ENCODE measurements at regions not wholly inside any gene's neighbourhood (a gene's known extent, or its start where the extent isn't known, plus 50 kb on each side); places are given as distances from the start of the nearest gene placed in this dataset.
"Not testable (repeated sequence)": the region's sequence is repeated elsewhere in the genome, so short reads cannot be mapped to it uniquely, and the experiment has no call there.

GRCh38 chr4:71905594-71905993 lies 121.7 kb upstream of the GC start:
- H3K27me3 Mint-ChIP-seq; H3K27ac Mint-ChIP-seq; H3K36me3 Mint-ChIP-seq; H3K27me3 ChIP-seq (ENCODE audit: insufficient read depth, low read length, poor library complexity, severe bottlenecking); H3K9me3 ChIP-seq (ENCODE audit: low read length); H3K4me1 ChIP-seq (ENCODE audit: insufficient read depth, low read length); CTCF ChIA-PET; H3K27ac ChIP-seq (ENCODE audit: low read depth, low read length); H3K4me3 ChIP-seq (ENCODE audit: low read length); POLR2A ChIA-PET; H3K4me1 Mint-ChIP-seq; H3K36me3 ChIP-seq (ENCODE audit: insufficient read depth, low read length); DNase-seq: not testable (repeated sequence)
- Mint-ChIP-seq H3K4me3 (peak overlapping the region in 1 of 7 donors; percentile 37), H3K9me3 (peaks cover 0 to 11% (median 5%) of the 10 kb centered on the region in 5 donors)

- peaks cover under 1 to 11% (median 5%) of the 10 kb centered on the region in 5 donors for H3K9me3 Mint-ChIP-seq
- Histone ChIP-seq H3K4me1 (ENCODE audit: insufficient read depth, low read length) (no peaks in the 10 kb centered on the region), H3K27me3 (ENCODE audit: insufficient read depth, low read length, poor library complexity, severe bottlenecking) (no peaks in the 10 kb centered on the region), H3K9me3 (ENCODE audit: low read length) (no peaks in the 10 kb centered on the region), H3K4me3 (ENCODE audit: low read length) (no peak overlapping the region), H3K36me3 (ENCODE audit: insufficient read depth, low read length) (no peaks in the 10 kb centered on the region), H3K27ac (ENCODE audit: low read depth, low read length) (no peak overlapping the region)
- CTCF ChIA-PET, result no interaction called here
- no peaks in the 10 kb centered on the region for H3K27me3 Mint-ChIP-seq
- H3K4me3 Mint-ChIP-seq, result no peak overlapping the region
- H3K36me3 Mint-ChIP-seq, result no peaks in the 10 kb centered on the region
- POLR2A ChIA-PET, result no interaction called here
- H3K4me1 Mint-ChIP-seq, result no peaks in the 10 kb centered on the region
- no peak overlapping the region for H3K27ac Mint-ChIP-seq
- no peak for DNase-seq
These were observed 122.2 kb upstream of the GC start for GRCh38 chr4:71906096-71906495.

DNA sequence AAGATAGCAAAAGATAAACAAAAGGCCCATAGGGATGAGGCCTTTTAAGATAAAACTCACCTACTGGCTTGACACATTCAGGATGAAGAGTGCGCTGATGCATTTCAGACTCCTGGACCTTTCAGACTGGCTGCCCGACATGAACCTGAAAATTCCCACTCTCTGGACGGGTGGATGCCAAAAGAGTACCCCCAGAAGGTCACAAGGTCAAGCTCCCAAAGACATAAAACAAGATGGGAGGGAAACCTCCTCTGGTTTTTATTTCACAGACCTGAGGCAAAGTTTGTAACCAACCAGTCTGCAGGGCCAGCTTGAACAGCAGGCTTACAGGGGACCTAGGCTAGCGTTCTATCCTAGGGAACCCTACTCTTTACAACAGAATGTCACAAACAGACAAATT lies 123.2 kb upstream of the GC start:
- CTCF ChIA-PET, result no interaction called here
- H3K36me3 ChIP-seq (ENCODE audit: insufficient read depth, low read length), result no peaks in the 10 kb centered on the region
- Mint-ChIP-seq H3K9me3 (peaks cover 2 to 11% (median 6%) of the 10 kb centered on the region in 5 donors), H3K36me3 (no peaks in the 10 kb centered on the region), H3K27me3 (no peaks in the 10 kb centered on the region), H3K27ac (no peak overlapping the region), H3K4me3 (no peak overlapping the region), H3K4me1 (no peaks in the 10 kb centered on the region)
- DNase-seq, result no peak
- no peak overlapping the region for H3K27ac ChIP-seq (ENCODE audit: low read depth, low read length)
- no peaks in the 10 kb centered on the region for H3K4me1 ChIP-seq (ENCODE audit: insufficient read depth, low read length)
- POLR2A ChIA-PET, result no interaction called here
- no peak overlapping the region for H3K4me3 ChIP-seq (ENCODE audit: low read length)
- no peaks in the 10 kb centered on the region for H3K27me3 ChIP-seq (ENCODE audit: insufficient read depth, low read length, poor library complexity, severe bottlenecking)
- no peaks in the 10 kb centered on the region for H3K9me3 ChIP-seq (ENCODE audit: low read length)

DNA sequence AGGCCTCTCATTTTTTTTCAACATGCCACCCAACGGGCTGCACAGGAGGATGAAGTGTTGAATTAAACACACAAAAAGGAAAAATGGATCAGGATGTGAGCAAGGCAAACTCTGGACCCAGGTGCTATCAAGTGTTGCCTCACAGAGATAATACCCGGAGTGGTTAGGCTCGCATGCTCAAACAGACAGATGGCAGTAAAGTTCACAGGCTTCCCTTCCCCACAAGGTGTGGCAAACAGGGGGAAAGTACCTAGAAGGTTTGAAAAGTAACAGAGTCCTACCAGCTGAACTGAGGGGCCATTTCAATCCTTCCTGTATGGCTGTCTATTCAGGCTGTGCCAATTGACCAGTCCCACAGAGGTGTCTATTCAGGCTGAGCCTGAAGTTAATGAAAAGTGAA lies 123.9 kb upstream of the GC start:
- Histone ChIP-seq H3K9me3 (ENCODE audit: low read length) (no peaks in the 10 kb centered on the region), H3K27me3 (ENCODE audit: insufficient read depth, low read length, poor library complexity, severe bottlenecking) (no peaks in the 10 kb centered on the region), H3K4me1 (ENCODE audit: insufficient read depth, low read length) (no peaks in the 10 kb centered on the region), H3K27ac (ENCODE audit: low read depth, low read length) (no peak overlapping the region), H3K36me3 (ENCODE audit: insufficient read depth, low read length) (no peaks in the 10 kb centered on the region), H3K4me3 (ENCODE audit: low read length) (no peak overlapping the region)
- POLR2A ChIA-PET, result no interaction called here
- peaks cover 2 to 11% (median 6%) of the 10 kb centered on the region in 5 donors for H3K9me3 Mint-ChIP-seq
- CTCF ChIA-PET, result no interaction called here
- no peaks in the 10 kb centered on the region for H3K27me3 Mint-ChIP-seq
- no peak for DNase-seq
- no peak overlapping the region for H3K4me3 Mint-ChIP-seq
- H3K27ac Mint-ChIP-seq, result no peak overlapping the region
- no peaks in the 10 kb centered on the region for H3K4me1 Mint-ChIP-seq
- no peaks in the 10 kb centered on the region for H3K36me3 Mint-ChIP-seq

- no peak overlapping the region for H3K27ac ChIP-seq (ENCODE audit: low read depth, low read length)
- H3K4me1 ChIP-seq (ENCODE audit: insufficient read depth, low read length), result no peaks in the 10 kb centered on the region
- H3K36me3 ChIP-seq (ENCODE audit: insufficient read depth, low read length), result no peaks in the 10 kb centered on the region
- Mint-ChIP-seq H3K27me3 (no peaks in the 10 kb centered on the region), H3K4me1 (no peaks in the 10 kb centered on the region), H3K27ac (no peak overlapping the region), H3K9me3 (peaks cover 0 to 2% (median 0%) of the 10 kb centered on the region in 5 donors), H3K4me3 (no peak overlapping the region), H3K36me3 (no peaks in the 10 kb centered on the region)
- H3K9me3 ChIP-seq (ENCODE audit: low read length), result no peaks in the 10 kb centered on the region
- H3K4me3 ChIP-seq (ENCODE audit: low read length), result no peak overlapping the region
- no peak for DNase-seq
- CTCF ChIA-PET, result no interaction called here
- no peaks in the 10 kb centered on the region for H3K27me3 ChIP-seq (ENCODE audit: insufficient read depth, low read length, poor library complexity, severe bottlenecking)
- POLR2A ChIA-PET, result no interaction called here
These were observed 118.5 kb upstream of the NPFFR2 start for GRCh38 chr4:71913275-71913674.

DNA sequence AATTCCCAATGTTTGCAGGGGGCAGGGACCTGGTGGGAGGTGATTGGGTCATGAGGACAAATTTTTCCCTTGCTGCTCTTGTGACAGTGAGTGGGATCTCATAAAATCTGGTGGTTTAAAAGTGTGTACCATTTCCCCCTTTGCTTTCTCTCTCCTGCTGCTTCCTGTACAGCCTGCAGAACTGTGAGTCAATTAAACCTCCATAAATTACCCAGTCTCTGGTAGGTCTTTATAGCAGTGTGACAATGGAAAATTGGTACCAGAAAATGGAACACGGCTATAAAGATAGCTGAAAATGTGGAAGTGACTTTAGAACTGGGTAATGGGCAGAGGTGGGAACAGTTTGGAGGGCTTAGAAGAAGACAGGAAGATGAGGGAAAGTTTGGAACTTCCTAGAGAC lies 108.7 kb upstream of the NPFFR2 start:
- Histone ChIP-seq H3K9me3 (ENCODE audit: low read length) (no peaks in the 10 kb centered on the region), H3K27ac (ENCODE audit: low read depth, low read length) (no peak overlapping the region), H3K36me3 (ENCODE audit: insufficient read depth, low read length) (no peaks in the 10 kb centered on the region), H3K4me3 (ENCODE audit: low read length) (no peak overlapping the region), H3K27me3 (ENCODE audit: insufficient read depth, low read length, poor library complexity, severe bottlenecking) (no peaks in the 10 kb centered on the region), H3K4me1 (ENCODE audit: insufficient read depth, low read length) (no peaks in the 10 kb centered on the region)
- Mint-ChIP-seq H3K9me3 (peaks cover 0 to 5% (median 0%) of the 10 kb centered on the region in 5 donors), H3K4me3 (no peak overlapping the region), H3K4me1 (no peaks in the 10 kb centered on the region), H3K27ac (no peak overlapping the region), H3K36me3 (no peaks in the 10 kb centered on the region), H3K27me3 (no peaks in the 10 kb centered on the region)
- DNase-seq, result no peak
- CTCF ChIA-PET, result no interaction called here
- POLR2A ChIA-PET, result no interaction called here

- no peaks in the 10 kb centered on the region for H3K27me3 Mint-ChIP-seq
These were observed 101.3 kb upstream of the NPFFR2 start for GRCh38 chr4:71930459-71930858.

GRCh38 chr4:71932941-71933340 lies 98.9 kb upstream of the NPFFR2 start:
- Histone ChIP-seq H3K4me1 (ENCODE audit: insufficient read depth, low read length) (no peaks in the 10 kb centered on the region), H3K36me3 (ENCODE audit: insufficient read depth, low read length) (no peaks in the 10 kb centered on the region), H3K27me3 (ENCODE audit: insufficient read depth, low read length, poor library complexity, severe bottlenecking) (no peaks in the 10 kb centered on the region), H3K9me3 (ENCODE audit: low read length) (no peaks in the 10 kb centered on the region), H3K27ac (ENCODE audit: low read depth, low read length) (no peak overlapping the region), H3K4me3 (ENCODE audit: low read length) (no peak overlapping the region)
- Mint-ChIP-seq H3K4me1 (no peaks in the 10 kb centered on the region), H3K27me3 (no peaks in the 10 kb centered on the region), H3K9me3 (no peaks in the 10 kb centered on the region), H3K36me3 (no peaks in the 10 kb centered on the region), H3K4me3 (no peak overlapping the region), H3K27ac (no peak overlapping the region)
- DNase-seq, result no peak
- ChIA-PET POLR2A (no interaction called here), CTCF (no interaction called here)

More at GRCh38 chr4:71930459-71930858, 101.3 kb upstream of the NPFFR2 start:
- ChIA-PET CTCF (no interaction called here), POLR2A (no interaction called here)
- no peaks in the 10 kb centered on the region for H3K36me3 Mint-ChIP-seq
- no peaks in the 10 kb centered on the region for H3K9me3 ChIP-seq (ENCODE audit: low read length)
- no peak overlapping the region for H3K4me3 ChIP-seq (ENCODE audit: low read length)
- no peaks in the 10 kb centered on the region for H3K36me3 ChIP-seq (ENCODE audit: insufficient read depth, low read length)
- H3K4me3 Mint-ChIP-seq, result no peak overlapping the region
- H3K9me3 Mint-ChIP-seq, result no peaks in the 10 kb centered on the region
- no peak overlapping the region for H3K27ac ChIP-seq (ENCODE audit: low read depth, low read length)
- H3K27ac Mint-ChIP-seq, result no peak overlapping the region
- H3K4me1 Mint-ChIP-seq, result no peaks in the 10 kb centered on the region
- H3K27me3 ChIP-seq (ENCODE audit: insufficient read depth, low read length, poor library complexity, severe bottlenecking), result no peaks in the 10 kb centered on the region
- H3K4me1 ChIP-seq (ENCODE audit: insufficient read depth, low read length), result no peaks in the 10 kb centered on the region
- DNase-seq, result no peak

DNA sequence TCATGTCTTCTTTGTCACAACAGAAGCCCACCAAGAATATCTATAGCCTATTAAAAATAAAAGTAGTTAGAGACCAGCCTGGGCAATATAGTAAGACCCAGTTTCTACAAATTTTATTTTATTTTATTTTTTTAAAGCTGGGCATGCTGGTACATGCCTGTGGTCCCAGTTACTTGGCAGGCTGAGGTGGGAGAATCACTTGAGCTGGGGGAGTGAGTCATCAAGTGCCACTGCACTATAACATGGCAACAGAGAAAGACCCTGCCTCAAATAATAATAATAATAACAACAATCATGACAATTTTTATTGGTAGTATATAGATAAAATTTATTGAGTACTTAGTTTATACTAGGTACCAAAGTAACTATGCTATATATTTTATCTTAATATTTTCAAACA lies 93.0 kb upstream of the NPFFR2 start:
- H3K27ac Mint-ChIP-seq, result no peak overlapping the region
- H3K4me1 Mint-ChIP-seq, result no peaks in the 10 kb centered on the region
- H3K36me3 Mint-ChIP-seq, result no peaks in the 10 kb centered on the region
- H3K4me3 ChIP-seq (ENCODE audit: low read length), result no peak overlapping the region
- H3K4me3 Mint-ChIP-seq, result no peak overlapping the region
- no peaks in the 10 kb centered on the region for H3K36me3 ChIP-seq (ENCODE audit: insufficient read depth, low read length)
- ChIA-PET POLR2A (no interaction called here), CTCF (no interaction called here)
- DNase-seq, result no peak
- no peaks in the 10 kb centered on the region for H3K27me3 ChIP-seq (ENCODE audit: insufficient read depth, low read length, poor library complexity, severe bottlenecking)
- H3K27ac ChIP-seq (ENCODE audit: low read depth, low read length), result no peak overlapping the region
- no peaks in the 10 kb centered on the region for H3K4me1 ChIP-seq (ENCODE audit: insufficient read depth, low read length)
- no peaks in the 10 kb centered on the region for H3K9me3 ChIP-seq (ENCODE audit: low read length)
- peaks cover 0 to 2% (median 0%) of the 10 kb centered on the region in 5 donors for H3K9me3 Mint-ChIP-seq
- no peaks in the 10 kb centered on the region for H3K27me3 Mint-ChIP-seq

Data from CD8-positive, alpha-beta memory T cell (primary cell).